GM13977 (cell line): ENCODE measurements at regions not wholly inside any gene's neighbourhood (a gene's known extent, or its start where the extent isn't known, plus 50 kb on each side); places are given as distances from the start of the nearest gene placed in this dataset.

Experiments
- DNase-seq: peaks from one replicate; pipeline ENCODE4 v3.0.0; 2012; ENCODE audit warnings: low spot score
- CTCF ChIP-seq: IDR thresholded peaks from 2 replicates; pipeline ENCODE4 v1.5.1; 2012; ENCODE audit warnings: mild to moderate bottlenecking, control low read depth; ENCODE audit not compliant: insufficient read depth; ENCODE audit errors: extremely low read depth, missing control alignments
- in situ Hi-C: fragments of 300-500 bp; cut with MboI; formaldehyde crosslinking; loops from one replicate; pipeline ENCODE4 v1.12.0; 2022; ENCODE audit warnings: low sequenced_read_pairs, low pct_unique_long_range_greater_than_20kb, mixed read lengths, inconsistent platforms; ENCODE audit not compliant: unreplicated experiment

- TF ChIP-seq CTCF: no peak
- DNase-seq: no peak
- in situ Hi-C loops: no loop called here
These were observed 79.0 kb upstream of the SP8 start for GRCh38 chr7:20865684-20866083.

GRCh38 chr7:20870977-20871376, 84.3 kb upstream of the SP8 start:
- in situ Hi-C loops: no loop called here
- DNase-seq: no peak
- no peak for TF ChIP-seq CTCF

GRCh38 chr7:20892776-20893175, 106.1 kb upstream of the SP8 start:
- TF ChIP-seq CTCF: no peak
- in situ Hi-C loops: no loop called here
- DNase-seq: no peak

GRCh38 chr7:20894806-20895205, 108.1 kb upstream of the SP8 start:
- in situ Hi-C loops: no loop called here
- no peak for TF ChIP-seq CTCF

GRCh38 chr7:20895563-20895962, 108.9 kb upstream of the SP8 start:
- in situ Hi-C loops: no loop called here
- TF ChIP-seq CTCF: no peak
- no peak for DNase-seq

More at GRCh38 chr7:20894806-20895205, 108.1 kb upstream of the SP8 start:
- DNase-seq: no peak

- no peak for TF ChIP-seq CTCF
- no peak for DNase-seq
- in situ Hi-C loops: no loop called here
These were observed 110.3 kb upstream of the SP8 start for GRCh38 chr7:20896996-20897395.

- DNase-seq: no peak
- in situ Hi-C loops: no loop called here
- TF ChIP-seq CTCF: no peak
These were observed 120.2 kb upstream of the SP8 start for GRCh38 chr7:20906801-20907453.
